HepG2 (cell line): ENCODE measurements at regions not wholly inside any gene's neighbourhood (a gene's known extent, or its start where the extent isn't known, plus 50 kb on each side); places are given as distances from the start of the nearest gene placed in this dataset.

Source experiments
- NR2F1 ChIP-seq, 2 experiments: fragments of 450-650 bp in 1 of 2; formaldehyde crosslinking in 1 of 2; IDR thresholded peaks; 2 replicates each; pipeline versions ENCODE4 v1.5.0 to v1.6.1; 2016 to 2020; ENCODE audit warnings: mild to moderate bottlenecking in 1 of 2, missing compliant biosample characterization in 1 of 2, missing genetic modification reagents in 1 of 2, moderate library complexity in 1 of 2
- RAD21 ChIP-seq: fragments of 450-650 bp; formaldehyde crosslinking; IDR thresholded peaks from 2 replicates; pipeline ENCODE4 v1.5.0; 2020; ENCODE audit warnings: mild to moderate bottlenecking
- ZBTB20 ChIP-seq: sonication (generic); formaldehyde crosslinking; IDR thresholded peaks from 2 replicates; pipeline ENCODE4 v1.8.1; 2023; ENCODE audit warnings: missing genetic modification reagents, low read depth, mild to moderate bottlenecking, borderline replicate concordance
- TF ChIP-seq, protein P1 (sequence below): sonication (generic); formaldehyde crosslinking; IDR thresholded peaks from 2 replicates; pipeline ENCODE4 v1.5.0; 2020; ENCODE audit warnings: mild to moderate bottlenecking, missing genetic modification reagents, moderate library complexity
- TF ChIP-seq, protein P2 (sequence below): sonication (generic); formaldehyde crosslinking; conservative IDR thresholded peaks from 2 replicates; pipeline ENCODE4 v1.4.0; 2020; ENCODE audit warnings: missing genetic modification reagents
- TF ChIP-seq, protein P3 (sequence below): sonication (generic); formaldehyde crosslinking; IDR thresholded peaks from 2 replicates; pipeline ENCODE4 v1.5.0; 2020; ENCODE audit warnings: missing genetic modification reagents
- TF ChIP-seq, protein P4 (sequence below): sonication (generic); formaldehyde crosslinking; IDR thresholded peaks from 2 replicates; pipeline ENCODE4 v1.8.0; 2022; ENCODE audit warnings: mild to moderate bottlenecking, missing genetic modification reagents; ENCODE audit not compliant: insufficient replicate concordance
- TF ChIP-seq, protein P5 (sequence below): sonication (generic); formaldehyde crosslinking; IDR thresholded peaks from 2 replicates; pipeline ENCODE4 v1.4.0; 2020; ENCODE audit warnings: missing genetic modification reagents
- TF ChIP-seq, protein P6 (sequence below): sonication (generic); IDR thresholded peaks from 2 replicates; pipeline ENCODE4 v1.6.1; 2016; ENCODE audit warnings: low read depth, borderline replicate concordance

DNA sequence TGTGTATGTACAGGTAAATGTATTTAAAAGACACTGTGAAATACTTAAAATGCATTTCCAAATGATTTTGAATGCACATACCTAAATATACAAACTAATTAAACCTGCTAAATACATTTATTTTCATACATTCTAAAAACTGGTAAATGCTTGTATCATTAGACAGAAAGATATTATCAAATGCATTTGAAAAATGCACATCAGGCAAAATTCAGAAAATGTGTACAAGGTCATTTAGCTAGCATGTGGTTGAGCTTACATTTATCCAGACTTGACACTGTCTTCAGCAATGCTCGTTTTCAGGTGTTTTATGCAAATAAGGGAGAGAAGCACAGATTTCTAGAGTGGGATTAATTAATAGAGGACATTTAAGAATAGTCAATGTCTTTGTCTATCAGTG, 374.2 kb downstream of the SUCLG1 start:
- no peak for TF ChIP-seq NR2F1 (CRISPR knock-in tag; IDR thresholded peaks at IDR 0.05)
- TF ChIP-seq, protein P1, sequence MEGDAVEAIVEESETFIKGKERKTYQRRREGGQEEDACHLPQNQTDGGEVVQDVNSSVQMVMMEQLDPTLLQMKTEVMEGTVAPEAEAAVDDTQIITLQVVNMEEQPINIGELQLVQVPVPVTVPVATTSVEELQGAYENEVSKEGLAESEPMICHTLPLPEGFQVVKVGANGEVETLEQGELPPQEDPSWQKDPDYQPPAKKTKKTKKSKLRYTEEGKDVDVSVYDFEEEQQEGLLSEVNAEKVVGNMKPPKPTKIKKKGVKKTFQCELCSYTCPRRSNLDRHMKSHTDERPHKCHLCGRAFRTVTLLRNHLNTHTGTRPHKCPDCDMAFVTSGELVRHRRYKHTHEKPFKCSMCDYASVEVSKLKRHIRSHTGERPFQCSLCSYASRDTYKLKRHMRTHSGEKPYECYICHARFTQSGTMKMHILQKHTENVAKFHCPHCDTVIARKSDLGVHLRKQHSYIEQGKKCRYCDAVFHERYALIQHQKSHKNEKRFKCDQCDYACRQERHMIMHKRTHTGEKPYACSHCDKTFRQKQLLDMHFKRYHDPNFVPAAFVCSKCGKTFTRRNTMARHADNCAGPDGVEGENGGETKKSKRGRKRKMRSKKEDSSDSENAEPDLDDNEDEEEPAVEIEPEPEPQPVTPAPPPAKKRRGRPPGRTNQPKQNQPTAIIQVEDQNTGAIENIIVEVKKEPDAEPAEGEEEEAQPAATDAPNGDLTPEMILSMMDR (CRISPR knock-in tag), result no peak
- TF ChIP-seq, protein P2, sequence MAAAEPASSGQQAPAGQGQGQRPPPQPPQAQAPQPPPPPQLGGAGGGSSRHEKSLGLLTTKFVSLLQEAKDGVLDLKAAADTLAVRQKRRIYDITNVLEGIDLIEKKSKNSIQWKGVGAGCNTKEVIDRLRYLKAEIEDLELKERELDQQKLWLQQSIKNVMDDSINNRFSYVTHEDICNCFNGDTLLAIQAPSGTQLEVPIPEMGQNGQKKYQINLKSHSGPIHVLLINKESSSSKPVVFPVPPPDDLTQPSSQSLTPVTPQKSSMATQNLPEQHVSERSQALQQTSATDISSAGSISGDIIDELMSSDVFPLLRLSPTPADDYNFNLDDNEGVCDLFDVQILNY (CRISPR knock-in tag), result no peak
- no peak for TF ChIP-seq ZBTB20
- TF ChIP-seq, protein P3, sequence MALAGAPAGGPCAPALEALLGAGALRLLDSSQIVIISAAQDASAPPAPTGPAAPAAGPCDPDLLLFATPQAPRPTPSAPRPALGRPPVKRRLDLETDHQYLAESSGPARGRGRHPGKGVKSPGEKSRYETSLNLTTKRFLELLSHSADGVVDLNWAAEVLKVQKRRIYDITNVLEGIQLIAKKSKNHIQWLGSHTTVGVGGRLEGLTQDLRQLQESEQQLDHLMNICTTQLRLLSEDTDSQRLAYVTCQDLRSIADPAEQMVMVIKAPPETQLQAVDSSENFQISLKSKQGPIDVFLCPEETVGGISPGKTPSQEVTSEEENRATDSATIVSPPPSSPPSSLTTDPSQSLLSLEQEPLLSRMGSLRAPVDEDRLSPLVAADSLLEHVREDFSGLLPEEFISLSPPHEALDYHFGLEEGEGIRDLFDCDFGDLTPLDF (CRISPR knock-in tag), result no peak
- TF ChIP-seq, protein P4, sequence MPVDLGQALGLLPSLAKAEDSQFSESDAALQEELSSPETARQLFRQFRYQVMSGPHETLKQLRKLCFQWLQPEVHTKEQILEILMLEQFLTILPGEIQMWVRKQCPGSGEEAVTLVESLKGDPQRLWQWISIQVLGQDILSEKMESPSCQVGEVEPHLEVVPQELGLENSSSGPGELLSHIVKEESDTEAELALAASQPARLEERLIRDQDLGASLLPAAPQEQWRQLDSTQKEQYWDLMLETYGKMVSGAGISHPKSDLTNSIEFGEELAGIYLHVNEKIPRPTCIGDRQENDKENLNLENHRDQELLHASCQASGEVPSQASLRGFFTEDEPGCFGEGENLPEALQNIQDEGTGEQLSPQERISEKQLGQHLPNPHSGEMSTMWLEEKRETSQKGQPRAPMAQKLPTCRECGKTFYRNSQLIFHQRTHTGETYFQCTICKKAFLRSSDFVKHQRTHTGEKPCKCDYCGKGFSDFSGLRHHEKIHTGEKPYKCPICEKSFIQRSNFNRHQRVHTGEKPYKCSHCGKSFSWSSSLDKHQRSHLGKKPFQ, result no peak
- TF ChIP-seq, protein P5, sequence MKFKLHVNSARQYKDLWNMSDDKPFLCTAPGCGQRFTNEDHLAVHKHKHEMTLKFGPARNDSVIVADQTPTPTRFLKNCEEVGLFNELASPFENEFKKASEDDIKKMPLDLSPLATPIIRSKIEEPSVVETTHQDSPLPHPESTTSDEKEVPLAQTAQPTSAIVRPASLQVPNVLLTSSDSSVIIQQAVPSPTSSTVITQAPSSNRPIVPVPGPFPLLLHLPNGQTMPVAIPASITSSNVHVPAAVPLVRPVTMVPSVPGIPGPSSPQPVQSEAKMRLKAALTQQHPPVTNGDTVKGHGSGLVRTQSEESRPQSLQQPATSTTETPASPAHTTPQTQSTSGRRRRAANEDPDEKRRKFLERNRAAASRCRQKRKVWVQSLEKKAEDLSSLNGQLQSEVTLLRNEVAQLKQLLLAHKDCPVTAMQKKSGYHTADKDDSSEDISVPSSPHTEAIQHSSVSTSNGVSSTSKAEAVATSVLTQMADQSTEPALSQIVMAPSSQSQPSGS (CRISPR knock-in tag), result no peak
- TF ChIP-seq, protein P6, sequence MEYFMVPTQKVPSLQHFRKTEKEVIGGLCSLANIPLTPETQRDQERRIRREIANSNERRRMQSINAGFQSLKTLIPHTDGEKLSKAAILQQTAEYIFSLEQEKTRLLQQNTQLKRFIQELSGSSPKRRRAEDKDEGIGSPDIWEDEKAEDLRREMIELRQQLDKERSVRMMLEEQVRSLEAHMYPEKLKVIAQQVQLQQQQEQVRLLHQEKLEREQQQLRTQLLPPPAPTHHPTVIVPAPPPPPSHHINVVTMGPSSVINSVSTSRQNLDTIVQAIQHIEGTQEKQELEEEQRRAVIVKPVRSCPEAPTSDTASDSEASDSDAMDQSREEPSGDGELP, result no peak
- TF ChIP-seq RAD21 (CRISPR knock-in tag), result no peak
